SU-DHL-6 (cell line): ENCODE measurements at regions not wholly inside any gene's neighbourhood (a gene's known extent, or its start where the extent isn't known, plus 50 kb on each side); places are given as distances from the start of the nearest gene placed in this dataset.

Source experiments
- CTCF ChIP-seq: fragments of 200-600 bp; sonication (generic); IDR thresholded peaks from one replicate; pipeline ENCODE4 v1.5.1; 2017; ENCODE audit warnings: antibody characterized with exemption, mild to moderate bottlenecking, low read length, moderate library complexity; ENCODE audit not compliant: insufficient read depth, poor library complexity, severe bottlenecking
- EZH2phosphoT487 ChIP-seq: fragments of 200-600 bp; sonication (generic), shearing (Covaris generic); conservative IDR thresholded peaks from 2 replicates; pipeline ENCODE4 v1.6.1; 2018; ENCODE audit warnings: mild to moderate bottlenecking, antibody characterized with exemption, low read length, moderate library complexity, mixed read lengths

GRCh38 chr1:192751260-192751659 is 57.6 kb upstream of the RGS2 start:
- TF ChIP-seq CTCF (no peak), EZH2phosphoT487 (no peak)
